ENCODE measurements at regions not wholly inside any gene's neighbourhood (a gene's known extent, or its start where the extent isn't known, plus 50 kb on each side); places are given as distances from the start of the nearest gene placed in this dataset.

DNA sequence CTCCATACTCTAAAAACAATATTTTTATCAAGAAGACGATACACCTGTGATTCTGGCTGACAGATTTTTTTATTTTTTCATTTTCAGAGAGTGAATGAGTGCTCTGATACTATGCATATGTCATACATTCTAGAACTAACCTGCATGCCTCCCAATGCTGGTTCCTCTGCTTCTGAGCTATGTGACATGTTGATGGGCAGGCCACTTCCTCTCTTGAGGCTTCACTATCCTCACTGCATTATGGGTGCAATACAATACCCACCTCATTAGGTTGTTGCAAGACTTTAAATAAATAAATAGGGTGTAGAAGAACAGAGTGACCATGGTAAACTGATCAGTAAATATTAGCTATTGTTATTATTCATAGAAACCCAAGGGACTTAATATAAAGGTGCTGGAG is 408.3 kb downstream of the HNRNPD start:
- in situ Hi-C loops (cut with MboI; ENCODE audit: low sequenced_read_pairs), result no loop called here

DNA sequence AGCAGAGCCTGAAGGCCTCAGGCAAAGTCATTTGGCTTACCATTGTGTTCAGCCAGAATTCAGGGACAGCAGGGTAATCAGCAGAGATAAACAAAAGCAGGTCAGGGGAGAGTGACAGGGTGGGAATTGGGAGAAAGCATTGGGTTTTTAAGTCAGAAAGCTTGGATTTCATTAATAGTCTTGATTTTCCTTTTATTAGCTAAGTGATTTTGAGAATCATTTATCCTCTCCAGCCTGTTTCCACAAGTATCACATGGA is 410.1 kb downstream of the HNRNPD start:
- in situ Hi-C loops (cut with MboI; ENCODE audit: low sequenced_read_pairs), result no loop called here

GRCh38 chr4:81963015-81963762 is 410.6 kb downstream of the HNRNPD start:
- in situ Hi-C loops (cut with MboI; ENCODE audit: low sequenced_read_pairs), result no loop called here

DNA sequence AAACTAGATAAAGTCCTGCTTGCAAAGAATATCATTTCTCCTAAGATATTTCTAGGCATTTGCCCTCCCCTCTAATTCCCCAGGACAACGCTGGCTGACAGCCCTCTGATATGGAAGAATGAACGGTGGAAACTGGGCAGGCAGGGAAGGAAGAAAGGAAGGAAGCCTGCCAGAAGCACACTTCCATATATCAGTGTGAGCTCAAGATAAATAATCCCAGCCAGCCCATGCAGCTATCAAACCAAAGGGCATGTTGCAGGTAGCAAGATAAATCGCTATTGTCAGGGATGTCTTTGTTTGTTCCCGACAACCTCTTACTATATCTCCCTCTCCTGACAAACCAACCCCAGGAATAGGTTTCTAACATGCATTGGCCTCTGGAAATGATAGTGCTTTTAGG is 412.8 kb downstream of the HNRNPD start:
- in situ Hi-C loops (cut with MboI; ENCODE audit: low sequenced_read_pairs), result no loop called here

DNA sequence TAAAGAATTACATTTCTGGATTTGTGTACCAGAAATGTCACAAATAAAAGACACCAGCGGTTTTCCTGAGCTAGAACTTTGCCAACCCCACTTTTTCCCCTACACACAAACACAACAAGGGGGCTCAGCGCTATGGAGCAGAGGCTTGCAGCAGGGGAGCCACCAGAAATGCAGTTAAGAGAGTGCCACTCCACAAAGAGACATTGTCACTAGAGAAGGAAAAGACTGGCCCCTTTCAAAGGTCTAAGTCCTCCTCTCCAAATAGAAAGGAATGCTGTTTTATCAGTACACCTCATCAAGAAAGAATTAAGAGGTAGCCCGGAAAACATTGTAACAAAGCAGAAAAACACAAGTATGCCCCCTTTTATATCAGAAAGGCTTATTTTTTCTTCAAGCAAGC is 419.5 kb downstream of the HNRNPD start:
- in situ Hi-C loops (cut with MboI; ENCODE audit: low sequenced_read_pairs), result no loop called here

GRCh38 chr4:81951891-81952455 is 421.8 kb downstream of the HNRNPD start:
- in situ Hi-C loops (cut with MboI; ENCODE audit: low sequenced_read_pairs), result no loop called here

- in situ Hi-C loops (cut with MboI; ENCODE audit: low sequenced_read_pairs), result no loop called here
Observed at GRCh38 chr4:81946996-81947395, 426.8 kb downstream of the HNRNPD start.

GRCh38 chr4:81930506-81931238 is 443.1 kb downstream of the HNRNPD start:
- in situ Hi-C loops (cut with MboI; ENCODE audit: low sequenced_read_pairs), result no loop called here

DNA sequence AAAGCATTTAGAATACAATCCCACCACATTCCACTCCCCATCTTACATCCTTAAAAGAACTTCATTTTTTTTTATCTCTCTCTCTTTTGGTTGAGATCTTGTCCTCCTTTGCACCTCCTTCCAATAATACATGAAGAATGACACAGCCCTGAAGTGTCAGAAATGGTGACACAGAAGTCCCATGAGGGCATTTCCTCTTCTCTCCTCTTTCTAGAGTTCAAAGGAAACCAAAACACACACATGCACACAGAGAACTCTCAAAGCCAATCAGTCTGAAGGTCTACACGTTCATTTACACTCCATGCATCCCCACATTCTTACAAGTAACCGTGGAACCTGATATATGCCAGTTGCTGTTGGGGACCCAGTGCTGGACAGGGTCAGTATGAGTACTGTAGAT is 450.7 kb downstream of the HNRNPD start:
- in situ Hi-C loops (cut with MboI; ENCODE audit: low sequenced_read_pairs), result no loop called here

DNA sequence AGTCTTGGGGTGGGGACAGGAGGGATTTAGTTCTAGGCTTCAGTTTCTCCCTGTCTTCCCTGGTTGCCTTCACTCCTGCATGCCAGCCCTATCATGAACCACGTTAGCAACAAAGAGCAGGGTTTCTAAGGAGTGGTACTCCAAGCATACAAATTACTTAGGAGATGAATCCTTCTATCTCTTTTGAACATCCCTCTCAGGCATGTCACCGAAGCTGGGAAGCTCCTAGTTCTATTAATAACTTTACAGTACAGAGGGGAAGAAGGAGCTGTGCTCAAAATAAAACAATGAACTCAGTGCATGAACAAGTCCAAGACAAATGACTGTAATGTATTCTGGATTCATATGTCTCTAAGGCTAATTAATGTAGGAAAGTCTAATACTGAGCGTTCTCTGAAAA is 450.6 kb upstream of the RASGEF1B start:
- in situ Hi-C loops (cut with MboI; ENCODE audit: low sequenced_read_pairs), result no loop called here

- in situ Hi-C loops (cut with MboI; ENCODE audit: low sequenced_read_pairs), result no loop called here
Observed at GRCh38 chr4:81921751-81922159, 450.0 kb upstream of the RASGEF1B start.

- in situ Hi-C loops (cut with MboI; ENCODE audit: low sequenced_read_pairs), result no loop called here
Observed at GRCh38 chr4:81919810-81920209, 448.1 kb upstream of the RASGEF1B start.

GRCh38 chr4:81919223-81919622 is 447.5 kb upstream of the RASGEF1B start:
- in situ Hi-C loops (cut with MboI; ENCODE audit: low sequenced_read_pairs), result no loop called here

DNA sequence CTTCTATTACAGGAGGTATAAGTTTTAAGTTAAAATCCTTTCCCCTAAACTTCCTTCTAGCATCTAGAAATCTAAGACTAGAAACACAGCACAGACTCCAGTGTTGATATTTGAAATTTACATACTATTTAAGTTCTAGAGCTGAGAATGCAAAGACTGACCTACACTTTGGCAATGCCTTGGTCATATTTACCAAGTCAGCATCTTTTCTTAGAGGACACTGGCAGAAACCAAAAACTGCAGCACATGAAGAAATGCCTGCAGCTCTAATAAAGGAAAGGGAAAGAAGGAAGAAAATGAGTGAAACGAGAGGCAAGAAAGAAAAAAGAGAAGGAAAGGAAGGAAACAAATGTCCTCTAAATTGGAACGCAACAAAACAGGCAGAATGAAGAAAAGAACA is 443.7 kb upstream of the RASGEF1B start:
- in situ Hi-C loops (cut with MboI; ENCODE audit: low sequenced_read_pairs), result no loop called here

- in situ Hi-C loops (cut with MboI; ENCODE audit: low sequenced_read_pairs), result no loop called here
Observed at GRCh38 chr4:81914623-81915022, 442.9 kb upstream of the RASGEF1B start.

GRCh38 chr4:81913427-81913879 is 441.7 kb upstream of the RASGEF1B start:
- in situ Hi-C loops (cut with MboI; ENCODE audit: low sequenced_read_pairs), result no loop called here

DNA sequence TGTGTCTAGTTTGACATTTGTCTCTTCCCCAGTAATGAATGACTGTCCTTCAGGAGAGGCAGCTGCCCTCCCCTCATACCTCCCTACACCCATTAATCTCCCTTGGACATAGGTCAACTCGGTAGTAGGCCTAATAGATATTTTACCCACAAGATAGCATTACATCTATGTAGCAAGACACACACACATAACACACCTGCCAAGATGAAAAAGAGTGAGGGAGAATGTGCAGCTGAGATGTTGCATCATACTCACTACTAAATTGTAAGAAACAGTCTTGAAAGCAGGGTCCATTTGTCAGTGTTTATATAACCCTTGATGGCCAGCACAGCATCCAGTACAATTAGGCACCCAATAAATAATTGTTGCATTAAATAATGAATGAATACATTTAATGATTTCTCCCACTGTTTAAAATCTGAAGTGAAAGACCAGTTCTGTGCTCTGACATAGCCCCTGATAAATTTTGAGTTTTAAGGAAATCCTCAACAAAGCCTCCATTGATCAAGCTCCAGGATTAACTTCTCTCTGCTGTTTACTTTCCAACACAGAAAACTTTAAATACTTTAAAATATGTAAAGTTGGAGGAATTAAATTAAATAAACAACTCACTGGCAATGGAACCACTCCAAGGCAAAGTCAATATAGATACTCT is 440.8 kb upstream of the RASGEF1B start:
- in situ Hi-C loops (cut with MboI; ENCODE audit: low sequenced_read_pairs), result no loop called here

DNA sequence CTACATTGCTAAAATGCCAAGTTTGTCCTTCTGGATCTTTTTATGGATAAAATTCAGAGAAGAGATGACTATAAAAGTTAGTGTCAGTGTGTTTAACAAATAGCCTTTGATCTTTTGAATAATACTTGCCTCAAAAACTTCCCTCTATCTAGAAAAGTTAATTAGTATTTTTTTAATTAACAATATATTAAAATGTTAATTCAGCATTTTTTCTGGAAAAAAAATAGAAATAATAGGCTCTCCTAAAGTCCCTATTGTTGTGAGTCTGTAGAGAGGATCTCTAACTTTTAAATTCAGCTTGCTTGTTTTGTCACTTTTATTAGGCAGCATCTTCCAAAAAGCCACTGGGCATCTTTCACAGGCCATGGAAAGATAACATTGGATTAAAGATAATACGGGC is 435.2 kb upstream of the RASGEF1B start:
- in situ Hi-C loops (cut with MboI; ENCODE audit: low sequenced_read_pairs), result no loop called here

DNA sequence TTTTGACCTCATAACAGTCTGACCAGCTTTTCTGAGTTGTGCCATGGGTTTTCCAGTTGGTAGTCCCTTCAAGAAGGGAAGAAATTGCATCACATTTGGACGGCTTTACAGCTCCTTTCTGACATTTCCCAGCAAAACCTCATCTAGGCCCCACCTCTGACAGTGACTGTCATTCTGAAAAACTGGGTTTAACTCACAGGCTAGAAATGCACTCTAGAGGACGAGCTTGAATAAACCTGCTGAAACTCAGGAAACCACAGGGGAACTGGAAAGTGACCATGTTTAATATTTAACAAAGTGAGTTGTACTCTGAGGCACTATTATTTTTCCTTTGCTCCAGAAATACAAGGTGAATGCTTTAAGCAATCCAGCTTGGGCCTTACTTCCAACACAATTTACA is 434.3 kb upstream of the RASGEF1B start:
- in situ Hi-C loops (cut with MboI; ENCODE audit: low sequenced_read_pairs), result no loop called here

DNA sequence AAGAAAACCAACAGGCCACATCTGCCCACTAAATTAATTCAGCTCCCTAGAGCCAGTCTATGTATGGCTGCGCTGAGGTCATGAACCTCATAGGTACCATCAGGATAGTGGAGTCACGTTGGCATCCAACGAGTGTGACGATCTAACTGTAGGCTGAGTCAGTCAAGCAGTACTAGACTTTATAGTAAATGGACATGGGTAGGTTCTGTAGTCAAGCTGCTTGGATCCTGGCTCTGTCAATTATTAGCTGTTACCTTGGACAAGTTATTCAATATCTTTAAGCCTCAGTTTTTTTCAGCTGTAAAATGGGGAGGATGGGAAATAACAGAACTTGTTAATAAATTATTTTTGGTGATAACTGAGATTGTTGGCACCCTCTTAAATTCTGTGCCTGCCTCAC is 432.4 kb upstream of the RASGEF1B start:
- in situ Hi-C loops (cut with MboI; ENCODE audit: low sequenced_read_pairs), result no loop called here

GRCh38 chr4:81903212-81903611 is 431.5 kb upstream of the RASGEF1B start:
- in situ Hi-C loops (cut with MboI; ENCODE audit: low sequenced_read_pairs), result no loop called here
